Panc1 (cell line): ENCODE measurements at regions not wholly inside any gene's neighbourhood (a gene's known extent, or its start where the extent isn't known, plus 50 kb on each side); places are given as distances from the start of the nearest gene placed in this dataset.

ENCODE experiments used
- ATAC-seq: fragments of 200-7000 bp; cut with Tn5 transposase; 2 replicates; pipeline ENCODE4 v1.9.1; 2020; ENCODE audit warnings: mild to moderate bottlenecking, moderate library complexity
- BruUV-seq: library from RNA; stranded (reverse); fragments of 400-500 nt; replicated peaks from 2 replicates; lab custom pipeline; 2021; lab: Mats Ljungman, UMichigan
- CTCF ChIA-PET: fragments of 300-600 bp; sonication (Branson Sonifier 250); formaldehyde crosslinking; loops from one replicate; lab custom pipeline; 2022; ENCODE audit warnings: antibody characterized with exemption; lab: Charles Lee
- POLR2A ChIA-PET: fragments of 300-600 bp; sonication (Branson Sonifier 250); formaldehyde crosslinking; loops from one replicate; lab custom pipeline; 2022; ENCODE audit warnings: antibody characterized with exemption; lab: Charles Lee
- DNase-seq: peaks from one replicate; pipeline ENCODE4 v3.0.0-alpha.2; 2010; ENCODE audit warnings: low read depth, low spot score
- H3K27ac ChIP-seq: 2 replicates; pipeline ENCODE4 v1.5.1; 2011; ENCODE audit warnings: mild to moderate bottlenecking, low read length, inconsistent platforms
- H3K27me3 ChIP-seq: fragments of 200-500 bp; sonication (Bioruptor generic); 2 replicates; pipeline ENCODE4 v1.6.0; 2014; ENCODE audit warnings: low read length, inconsistent platforms; ENCODE audit not compliant: control insufficient read depth, insufficient read depth
- H3K36me3 ChIP-seq: fragments of 200-500 bp; sonication (Bioruptor generic); 2 replicates; pipeline ENCODE4 v1.5.1; 2014; ENCODE audit warnings: inconsistent platforms, mild to moderate bottlenecking, low read length, moderate library complexity; ENCODE audit not compliant: control insufficient read depth, insufficient read depth
- H3K4me1 ChIP-seq: 2 replicates; pipeline ENCODE4 v1.5.1; 2011; ENCODE audit warnings: inconsistent platforms, mild to moderate bottlenecking, low read length, moderate library complexity; ENCODE audit not compliant: control insufficient read depth, insufficient read depth
- H3K4me3 ChIP-seq, 2 experiments: 2 replicates each; pipeline ENCODE4 v1.5.1; 2011 to 2012; ENCODE audit warnings: low read depth in 2 of 2, low read length in 2 of 2, mild to moderate bottlenecking in 2 of 2, inconsistent platforms in 1 of 2, moderate library complexity in 1 of 2
- H3K9me3 ChIP-seq: fragments of 200-500 bp; sonication (Bioruptor generic); 2 replicates; pipeline ENCODE4 v1.5.1; 2014; ENCODE audit warnings: low read depth, mild to moderate bottlenecking, inconsistent platforms, low read length, moderate library complexity; ENCODE audit not compliant: control insufficient read depth, insufficient read depth
- POLR2AphosphoS5 ChIP-seq: IDR thresholded peaks from 2 replicates; pipeline ENCODE4 v1.6.1; 2012; ENCODE audit warnings: mild to moderate bottlenecking, low read depth, low read length, moderate library complexity
- SIN3A ChIP-seq: IDR thresholded peaks from 2 replicates; pipeline ENCODE4 v1.6.1; 2012; ENCODE audit warnings: low read depth, mild to moderate bottlenecking, low read length, moderate library complexity, borderline replicate concordance; ENCODE audit not compliant: insufficient read depth
- TCF7L2 ChIP-seq: IDR thresholded peaks from 2 replicates; pipeline ENCODE4 v1.6.1; 2011; ENCODE audit warnings: mild to moderate bottlenecking, low read depth, low read length, inconsistent platforms
- in situ Hi-C: cut with HindIII; loops from 2 replicates; pipeline ENCODE4 v1.10.0; 2016; ENCODE audit warnings: low sequenced_read_pairs, low pct_unique_long_range_greater_than_20kb
- intact Hi-C: fragments of 100-400 bp; cut with micrococcal nuclease; formaldehyde crosslinking; loops from one replicate; pipeline ENCODE4 v1.10.0; 2022; ENCODE audit not compliant: unreplicated experiment
- TF ChIP-seq, protein P1 (sequence below): fragments of 450-650 bp; IDR thresholded peaks from 2 replicates; pipeline ENCODE4 v1.5.1; 2017; ENCODE audit warnings: mild to moderate bottlenecking
- TF ChIP-seq, protein P2 (sequence below), 2 experiments: IDR thresholded peaks; 2 replicates each; pipeline ENCODE4 v1.6.1; 2011 to 2012; ENCODE audit warnings: low read depth in 2 of 2, control low read depth in 1 of 2, low read length in 1 of 2, mild to moderate bottlenecking in 1 of 2, moderate library complexity in 1 of 2; ENCODE audit not compliant: insufficient read depth in 1 of 2

DNA sequence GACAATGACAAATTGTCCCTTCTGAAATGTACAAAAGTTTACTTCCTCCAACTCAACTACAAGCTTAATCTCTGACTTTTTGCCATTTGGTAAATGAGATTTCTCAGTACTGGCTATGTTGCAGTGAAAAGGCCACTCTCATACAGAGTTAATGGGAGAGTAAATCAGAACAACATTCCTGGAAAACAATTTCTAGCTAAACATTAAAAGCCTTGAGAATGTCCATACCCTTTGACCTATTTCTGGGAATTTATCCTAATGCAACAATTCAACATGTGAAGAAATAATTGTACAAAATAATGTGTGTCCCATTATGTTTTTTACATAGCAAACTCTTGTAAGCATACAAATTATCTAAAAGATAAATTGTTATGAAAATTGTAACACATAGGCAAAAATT is 56.3 kb upstream of the SPEF2 start:
- Histone ChIP-seq H3K4me3 (no peak overlapping the region), H3K4me1 (no peaks in the 10 kb centered on the region), H3K9me3 (no peaks in the 10 kb centered on the region; the same call in 1 of the 2 replicates), H3K27ac (no peak overlapping the region), H3K36me3 (no peaks in the 10 kb centered on the region), H3K27me3 (no peaks in the 10 kb centered on the region)
- CTCF ChIA-PET, result no interaction called here
- BruUV-seq, result no TSS peak
- intact Hi-C loops (no loop called here), in situ Hi-C loops (no loop called here)
- no peak for DNase-seq
- TF ChIP-seq, protein P1, sequence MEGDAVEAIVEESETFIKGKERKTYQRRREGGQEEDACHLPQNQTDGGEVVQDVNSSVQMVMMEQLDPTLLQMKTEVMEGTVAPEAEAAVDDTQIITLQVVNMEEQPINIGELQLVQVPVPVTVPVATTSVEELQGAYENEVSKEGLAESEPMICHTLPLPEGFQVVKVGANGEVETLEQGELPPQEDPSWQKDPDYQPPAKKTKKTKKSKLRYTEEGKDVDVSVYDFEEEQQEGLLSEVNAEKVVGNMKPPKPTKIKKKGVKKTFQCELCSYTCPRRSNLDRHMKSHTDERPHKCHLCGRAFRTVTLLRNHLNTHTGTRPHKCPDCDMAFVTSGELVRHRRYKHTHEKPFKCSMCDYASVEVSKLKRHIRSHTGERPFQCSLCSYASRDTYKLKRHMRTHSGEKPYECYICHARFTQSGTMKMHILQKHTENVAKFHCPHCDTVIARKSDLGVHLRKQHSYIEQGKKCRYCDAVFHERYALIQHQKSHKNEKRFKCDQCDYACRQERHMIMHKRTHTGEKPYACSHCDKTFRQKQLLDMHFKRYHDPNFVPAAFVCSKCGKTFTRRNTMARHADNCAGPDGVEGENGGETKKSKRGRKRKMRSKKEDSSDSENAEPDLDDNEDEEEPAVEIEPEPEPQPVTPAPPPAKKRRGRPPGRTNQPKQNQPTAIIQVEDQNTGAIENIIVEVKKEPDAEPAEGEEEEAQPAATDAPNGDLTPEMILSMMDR, result no peak
- no peak for TF ChIP-seq SIN3A
- TF ChIP-seq, protein P2, sequence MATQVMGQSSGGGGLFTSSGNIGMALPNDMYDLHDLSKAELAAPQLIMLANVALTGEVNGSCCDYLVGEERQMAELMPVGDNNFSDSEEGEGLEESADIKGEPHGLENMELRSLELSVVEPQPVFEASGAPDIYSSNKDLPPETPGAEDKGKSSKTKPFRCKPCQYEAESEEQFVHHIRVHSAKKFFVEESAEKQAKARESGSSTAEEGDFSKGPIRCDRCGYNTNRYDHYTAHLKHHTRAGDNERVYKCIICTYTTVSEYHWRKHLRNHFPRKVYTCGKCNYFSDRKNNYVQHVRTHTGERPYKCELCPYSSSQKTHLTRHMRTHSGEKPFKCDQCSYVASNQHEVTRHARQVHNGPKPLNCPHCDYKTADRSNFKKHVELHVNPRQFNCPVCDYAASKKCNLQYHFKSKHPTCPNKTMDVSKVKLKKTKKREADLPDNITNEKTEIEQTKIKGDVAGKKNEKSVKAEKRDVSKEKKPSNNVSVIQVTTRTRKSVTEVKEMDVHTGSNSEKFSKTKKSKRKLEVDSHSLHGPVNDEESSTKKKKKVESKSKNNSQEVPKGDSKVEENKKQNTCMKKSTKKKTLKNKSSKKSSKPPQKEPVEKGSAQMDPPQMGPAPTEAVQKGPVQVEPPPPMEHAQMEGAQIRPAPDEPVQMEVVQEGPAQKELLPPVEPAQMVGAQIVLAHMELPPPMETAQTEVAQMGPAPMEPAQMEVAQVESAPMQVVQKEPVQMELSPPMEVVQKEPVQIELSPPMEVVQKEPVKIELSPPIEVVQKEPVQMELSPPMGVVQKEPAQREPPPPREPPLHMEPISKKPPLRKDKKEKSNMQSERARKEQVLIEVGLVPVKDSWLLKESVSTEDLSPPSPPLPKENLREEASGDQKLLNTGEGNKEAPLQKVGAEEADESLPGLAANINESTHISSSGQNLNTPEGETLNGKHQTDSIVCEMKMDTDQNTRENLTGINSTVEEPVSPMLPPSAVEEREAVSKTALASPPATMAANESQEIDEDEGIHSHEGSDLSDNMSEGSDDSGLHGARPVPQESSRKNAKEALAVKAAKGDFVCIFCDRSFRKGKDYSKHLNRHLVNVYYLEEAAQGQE (IDR thresholded peaks at IDR 0.05; ENCODE audit: insufficient read depth in 1 of 2, low read depth in 2 of 2, low read length in 1 of 2), result no peak
- no peak for TF ChIP-seq POLR2AphosphoS5
- no peak for TF ChIP-seq TCF7L2
- ATAC-seq, result no peak
- POLR2A ChIA-PET, result no interaction called here

GRCh38 chr5:35557748-35558147 is 59.9 kb upstream of the SPEF2 start:
- TF ChIP-seq, protein P2 (IDR thresholded peaks at IDR 0.05; ENCODE audit: insufficient read depth in 1 of 2, low read depth in 2 of 2, low read length in 1 of 2), result no peak
- TF ChIP-seq POLR2AphosphoS5, result no peak
- no peak for TF ChIP-seq TCF7L2
- TF ChIP-seq, protein P1, result no peak
- no peak for TF ChIP-seq SIN3A
- Histone ChIP-seq H3K36me3 (no peaks in the 10 kb centered on the region), H3K9me3 (peaks cover 7% of the 10 kb centered on the region; the same call in 1 of the 2 replicates), H3K4me3 (no peak overlapping the region), H3K4me1 (no peaks in the 10 kb centered on the region), H3K27me3 (no peaks in the 10 kb centered on the region), H3K27ac (no peak overlapping the region)
- intact Hi-C loops (no loop called here), in situ Hi-C loops (no loop called here)
- BruUV-seq, result no TSS peak
- POLR2A ChIA-PET, result no interaction called here
- ATAC-seq, result no peak
- CTCF ChIA-PET, result no interaction called here
- DNase-seq, result no peak
